ENCODE measurements at regions not wholly inside any gene's neighbourhood (a gene's known extent, or its start where the extent isn't known, plus 50 kb on each side); places are given as distances from the start of the nearest gene placed in this dataset.

DNA sequence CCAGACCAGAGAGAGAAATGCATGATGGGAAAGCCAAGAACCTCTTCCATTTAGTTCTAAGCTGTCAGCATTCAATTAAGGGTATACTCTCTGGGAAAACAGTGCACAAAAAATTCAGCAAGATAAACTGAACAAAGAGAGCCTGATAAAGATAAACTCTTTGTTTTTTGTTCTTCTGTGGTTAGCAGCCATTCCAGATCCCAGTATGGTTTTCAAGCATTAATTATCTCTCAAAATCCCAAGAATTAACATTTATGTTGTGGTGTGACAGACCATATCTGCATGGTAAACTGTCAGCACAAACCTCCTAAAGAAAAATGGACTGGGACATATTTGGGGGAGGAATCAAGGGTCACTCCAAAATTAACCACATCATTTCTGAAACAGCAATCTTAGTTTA lies 124.0 kb upstream of the LRRN1 start:
- H3K9me3 Mint-ChIP-seq (ENCODE audit: unreplicated experiment): peaks cover 12% of the 10 kb centered on the region
- no peak for DNase-seq (ENCODE audit: extremely low spot score, unreplicated experiment)
- H3K36me3 Mint-ChIP-seq (ENCODE audit: unreplicated experiment): no peaks in the 10 kb centered on the region
- no peak overlapping the region for H3K27ac Mint-ChIP-seq (ENCODE audit: unreplicated experiment)
- no peaks in the 10 kb centered on the region for H3K4me1 Mint-ChIP-seq (ENCODE audit: unreplicated experiment)
- H3K4me3 Mint-ChIP-seq (ENCODE audit: unreplicated experiment): no peak overlapping the region
- H3K27me3 Mint-ChIP-seq (ENCODE audit: unreplicated experiment): no peaks in the 10 kb centered on the region
- TF ChIP-seq, protein P1, sequence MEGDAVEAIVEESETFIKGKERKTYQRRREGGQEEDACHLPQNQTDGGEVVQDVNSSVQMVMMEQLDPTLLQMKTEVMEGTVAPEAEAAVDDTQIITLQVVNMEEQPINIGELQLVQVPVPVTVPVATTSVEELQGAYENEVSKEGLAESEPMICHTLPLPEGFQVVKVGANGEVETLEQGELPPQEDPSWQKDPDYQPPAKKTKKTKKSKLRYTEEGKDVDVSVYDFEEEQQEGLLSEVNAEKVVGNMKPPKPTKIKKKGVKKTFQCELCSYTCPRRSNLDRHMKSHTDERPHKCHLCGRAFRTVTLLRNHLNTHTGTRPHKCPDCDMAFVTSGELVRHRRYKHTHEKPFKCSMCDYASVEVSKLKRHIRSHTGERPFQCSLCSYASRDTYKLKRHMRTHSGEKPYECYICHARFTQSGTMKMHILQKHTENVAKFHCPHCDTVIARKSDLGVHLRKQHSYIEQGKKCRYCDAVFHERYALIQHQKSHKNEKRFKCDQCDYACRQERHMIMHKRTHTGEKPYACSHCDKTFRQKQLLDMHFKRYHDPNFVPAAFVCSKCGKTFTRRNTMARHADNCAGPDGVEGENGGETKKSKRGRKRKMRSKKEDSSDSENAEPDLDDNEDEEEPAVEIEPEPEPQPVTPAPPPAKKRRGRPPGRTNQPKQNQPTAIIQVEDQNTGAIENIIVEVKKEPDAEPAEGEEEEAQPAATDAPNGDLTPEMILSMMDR (IDR thresholded peaks at IDR 0.05): no peak

DNA sequence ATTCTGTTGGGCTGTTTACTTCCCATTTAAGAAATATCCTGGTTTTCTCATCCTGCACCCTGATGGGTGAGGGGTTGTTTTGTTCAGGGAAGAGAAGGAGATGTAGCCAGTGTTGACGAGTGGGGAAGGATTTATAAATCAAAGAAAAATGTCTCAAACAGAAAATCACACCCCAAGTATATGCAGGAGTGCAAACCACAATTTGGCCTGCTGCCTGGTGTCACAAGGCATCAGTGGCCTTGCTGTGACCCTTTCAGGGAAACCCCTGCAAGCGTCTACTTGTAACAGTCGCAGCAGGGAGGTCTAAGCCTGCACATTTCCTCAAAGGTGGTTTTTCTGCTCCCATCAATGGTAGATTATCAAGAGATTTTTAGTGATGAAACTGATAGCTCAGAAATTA lies 132.6 kb upstream of the LRRN1 start:
- no peaks in the 10 kb centered on the region for H3K4me1 Mint-ChIP-seq (ENCODE audit: unreplicated experiment)
- no peaks in the 10 kb centered on the region for H3K27me3 Mint-ChIP-seq (ENCODE audit: unreplicated experiment)
- no peak for DNase-seq (ENCODE audit: extremely low spot score, unreplicated experiment)
- no peak overlapping the region for H3K27ac Mint-ChIP-seq (ENCODE audit: unreplicated experiment)
- H3K9me3 Mint-ChIP-seq (ENCODE audit: unreplicated experiment): peaks cover 17% of the 10 kb centered on the region
- no peak overlapping the region for H3K4me3 Mint-ChIP-seq (ENCODE audit: unreplicated experiment)
- TF ChIP-seq, protein P1 (IDR thresholded peaks at IDR 0.05): no peak
- no peaks in the 10 kb centered on the region for H3K36me3 Mint-ChIP-seq (ENCODE audit: unreplicated experiment)

DNA sequence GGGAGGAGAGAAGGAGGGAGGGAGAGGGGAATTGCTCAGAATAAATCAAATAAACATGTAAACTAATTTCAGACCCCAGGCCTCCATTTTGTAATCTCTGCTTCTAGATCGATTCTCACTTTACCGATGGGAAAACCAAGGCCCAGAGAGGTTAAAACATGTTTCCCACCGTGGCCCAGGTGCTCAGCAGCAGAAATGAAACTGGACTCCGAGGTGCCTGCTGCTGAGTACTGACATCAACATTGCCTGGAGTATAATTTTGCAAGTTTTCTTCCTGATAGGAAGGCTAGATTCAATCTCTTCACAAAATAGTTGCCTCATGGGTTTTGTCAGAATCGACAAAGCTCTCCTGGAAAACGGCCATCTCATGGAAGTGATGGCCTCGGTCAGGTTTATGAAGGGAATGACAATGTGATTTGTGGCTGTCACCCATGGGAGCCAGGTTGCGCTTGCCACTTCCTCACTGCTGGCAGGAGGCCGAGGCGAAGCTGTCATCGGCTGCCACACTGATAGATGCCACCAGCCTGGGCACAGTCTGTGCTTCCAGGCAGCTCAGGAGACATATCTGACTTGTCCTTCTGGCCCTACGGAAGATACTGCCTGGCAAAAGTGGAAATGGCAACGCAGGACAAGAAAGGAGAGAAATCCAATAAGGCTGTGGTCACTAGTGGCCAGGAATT lies 133.1 kb upstream of the LRRN1 start:
- H3K27me3 Mint-ChIP-seq (ENCODE audit: unreplicated experiment): no peaks in the 10 kb centered on the region
- H3K4me3 Mint-ChIP-seq (ENCODE audit: unreplicated experiment): no peak overlapping the region
- TF ChIP-seq, protein P1 (IDR thresholded peaks at IDR 0.05): no peak
- no peaks in the 10 kb centered on the region for H3K4me1 Mint-ChIP-seq (ENCODE audit: unreplicated experiment)
- H3K9me3 Mint-ChIP-seq (ENCODE audit: unreplicated experiment): peaks cover 17% of the 10 kb centered on the region
- H3K27ac Mint-ChIP-seq (ENCODE audit: unreplicated experiment): no peak overlapping the region
- H3K36me3 Mint-ChIP-seq (ENCODE audit: unreplicated experiment): no peaks in the 10 kb centered on the region
- DNase-seq (ENCODE audit: extremely low spot score, unreplicated experiment): no peak

DNA sequence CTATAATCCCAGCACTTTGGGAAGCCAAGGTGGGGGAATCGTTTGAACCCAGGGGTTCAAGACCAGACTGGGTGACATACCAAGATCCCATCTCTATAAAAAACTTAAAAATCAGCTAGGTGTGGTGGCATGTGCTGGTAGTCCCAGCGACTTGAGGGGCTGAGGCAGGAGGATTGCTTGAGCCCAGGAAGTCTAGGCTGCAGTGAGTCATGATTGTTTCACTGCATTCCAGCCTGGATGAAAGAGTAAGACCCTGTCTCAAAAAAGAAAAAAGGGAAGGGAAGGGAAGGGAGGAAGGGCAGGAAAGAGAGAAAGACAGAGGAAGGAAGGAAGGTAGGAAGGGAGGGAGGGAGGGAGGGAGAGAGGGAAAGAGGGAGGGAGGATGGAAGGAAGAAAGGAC lies 133.7 kb upstream of the LRRN1 start:
- Mint-ChIP-seq H3K36me3 (ENCODE audit: unreplicated experiment) (no peaks in the 10 kb centered on the region), H3K9me3 (ENCODE audit: unreplicated experiment) (peaks cover 17% of the 10 kb centered on the region), H3K27me3 (ENCODE audit: unreplicated experiment) (no peaks in the 10 kb centered on the region), H3K27ac (ENCODE audit: unreplicated experiment) (no peak overlapping the region), H3K4me1 (ENCODE audit: unreplicated experiment) (no peaks in the 10 kb centered on the region), H3K4me3 (ENCODE audit: unreplicated experiment) (no peak overlapping the region)
- TF ChIP-seq, protein P1 (IDR thresholded peaks at IDR 0.05): no peak
- DNase-seq (ENCODE audit: extremely low spot score, unreplicated experiment): no peak

DNA sequence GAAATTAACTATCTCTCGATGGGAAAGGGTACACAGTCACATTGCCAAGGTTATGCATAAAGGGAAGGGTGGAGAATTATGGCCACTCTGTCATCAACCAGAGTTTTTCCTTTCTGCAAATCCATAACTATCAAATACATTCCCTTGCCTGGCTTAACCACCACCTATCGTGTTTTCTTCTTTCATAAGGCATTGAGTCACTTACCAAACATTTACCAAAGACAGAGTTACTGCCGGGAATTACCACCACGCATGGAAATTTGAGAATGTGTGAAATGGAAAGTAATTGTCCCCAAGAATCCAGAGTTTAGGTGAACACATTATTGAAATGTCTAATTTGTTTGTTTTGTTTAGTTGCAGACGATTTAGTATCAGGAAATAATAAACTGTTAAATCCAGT lies 134.3 kb upstream of the LRRN1 start:
- no peak for DNase-seq (ENCODE audit: extremely low spot score, unreplicated experiment)
- Mint-ChIP-seq H3K36me3 (ENCODE audit: unreplicated experiment) (no peaks in the 10 kb centered on the region), H3K9me3 (ENCODE audit: unreplicated experiment) (peaks cover 19% of the 10 kb centered on the region), H3K4me3 (ENCODE audit: unreplicated experiment) (no peak overlapping the region), H3K27me3 (ENCODE audit: unreplicated experiment) (no peaks in the 10 kb centered on the region), H3K4me1 (ENCODE audit: unreplicated experiment) (no peaks in the 10 kb centered on the region), H3K27ac (ENCODE audit: unreplicated experiment) (no peak overlapping the region)
- TF ChIP-seq, protein P1 (IDR thresholded peaks at IDR 0.05): no peak
